Adrenal gland (tissue), 5 donors: ENCODE measurements at regions not wholly inside any gene's neighbourhood (a gene's known extent, or its start where the extent isn't known, plus 50 kb on each side); places are given as distances from the start of the nearest gene placed in this dataset.
"Not testable (repeated sequence)": the region's sequence is repeated elsewhere in the genome, so short reads cannot be mapped to it uniquely, and the experiment has no call there.

Experiments
- POLR2A ChIP-seq, 2 donors: fragments of 450-650 bp; IDR thresholded peaks; one replicate each; pipeline ENCODE4 v1.6.1; 2017; ENCODE audit warnings: antibody characterized with exemption in 2 of 2, mild to moderate bottlenecking in 2 of 2, moderate library complexity in 1 of 2
- TF ChIP-seq, protein P1 (sequence below), 6 experiments: fragments of 450-650 bp in 4 of 6; fragments of 200-600 bp in 2 of 6; sonication (generic) in 1 of 6; IDR thresholded peaks; 1 replicate in 5 of 6; 2 replicates in 1 of 6; pipeline versions ENCODE4 v1.5.1 to v1.8.0; 2016 to 2021; ENCODE audit warnings: antibody characterized with exemption in 6 of 6, mild to moderate bottlenecking in 2 of 6, moderate library complexity in 1 of 6
- donor health status: DM: no; HTN: no; CAD: no.

- TF ChIP-seq POLR2A (IDR thresholded peaks at IDR 0.05): not testable (repeated sequence)
- TF ChIP-seq, protein P1, sequence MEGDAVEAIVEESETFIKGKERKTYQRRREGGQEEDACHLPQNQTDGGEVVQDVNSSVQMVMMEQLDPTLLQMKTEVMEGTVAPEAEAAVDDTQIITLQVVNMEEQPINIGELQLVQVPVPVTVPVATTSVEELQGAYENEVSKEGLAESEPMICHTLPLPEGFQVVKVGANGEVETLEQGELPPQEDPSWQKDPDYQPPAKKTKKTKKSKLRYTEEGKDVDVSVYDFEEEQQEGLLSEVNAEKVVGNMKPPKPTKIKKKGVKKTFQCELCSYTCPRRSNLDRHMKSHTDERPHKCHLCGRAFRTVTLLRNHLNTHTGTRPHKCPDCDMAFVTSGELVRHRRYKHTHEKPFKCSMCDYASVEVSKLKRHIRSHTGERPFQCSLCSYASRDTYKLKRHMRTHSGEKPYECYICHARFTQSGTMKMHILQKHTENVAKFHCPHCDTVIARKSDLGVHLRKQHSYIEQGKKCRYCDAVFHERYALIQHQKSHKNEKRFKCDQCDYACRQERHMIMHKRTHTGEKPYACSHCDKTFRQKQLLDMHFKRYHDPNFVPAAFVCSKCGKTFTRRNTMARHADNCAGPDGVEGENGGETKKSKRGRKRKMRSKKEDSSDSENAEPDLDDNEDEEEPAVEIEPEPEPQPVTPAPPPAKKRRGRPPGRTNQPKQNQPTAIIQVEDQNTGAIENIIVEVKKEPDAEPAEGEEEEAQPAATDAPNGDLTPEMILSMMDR (IDR thresholded peaks at IDR 0.05): not testable (repeated sequence)
Measured at GRCh38 chr3:13179582-13180210, 106.5 kb upstream of the IQSEC1 start.
